ENCODE measurements at regions not wholly inside any gene's neighbourhood (a gene's known extent, or its start where the extent isn't known, plus 50 kb on each side); places are given as distances from the start of the nearest gene placed in this dataset.

DNA sequence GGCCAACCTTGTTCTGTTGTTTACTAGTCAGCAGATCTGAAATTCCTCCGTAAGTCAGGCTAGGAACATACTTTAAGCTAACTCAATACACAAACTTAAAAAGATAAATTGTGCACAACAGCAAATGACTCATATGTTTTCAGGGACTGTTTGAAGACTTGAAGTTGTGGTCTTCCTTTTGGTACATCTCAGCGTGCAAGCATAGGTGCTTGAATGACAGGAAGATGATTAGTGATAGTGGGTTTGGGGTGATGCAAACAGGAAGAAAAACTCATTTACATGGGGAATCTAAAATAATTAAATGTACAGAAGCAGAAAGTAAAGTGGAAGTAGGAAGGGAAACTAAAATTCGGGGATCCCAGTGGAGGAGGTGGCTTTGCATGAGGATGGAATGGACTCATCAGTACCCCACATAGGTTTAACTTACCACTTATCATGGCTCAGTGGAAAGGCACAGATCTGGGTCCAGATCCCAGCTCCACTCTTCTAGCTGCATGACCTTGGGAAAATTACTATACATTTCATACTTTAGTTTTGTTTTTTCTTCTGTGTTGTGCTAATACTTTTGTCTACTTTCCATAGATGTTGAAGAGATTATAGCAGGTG is 122.3 kb downstream of the XCL2 start:
- TF ChIP-seq ZBTB7A (IDR thresholded peaks at IDR 0.05; ENCODE audit: low read depth) (no peak), TCF12 (IDR thresholded peaks at IDR 0.05; ENCODE audit: low read depth) (no peak), NFIC (IDR thresholded peaks at IDR 0.05) (no peak), CEBPB (IDR thresholded peaks at IDR 0.05) (no peak), EGR1 (IDR thresholded peaks at IDR 0.05) (no peak), RAD21 (IDR thresholded peaks at IDR 0.05; ENCODE audit: low read depth) (no peak), CREB1 (IDR thresholded peaks at IDR 0.05; ENCODE audit: low read depth) (no peak), TEAD4 (IDR thresholded peaks at IDR 0.05) (no peak), EP300 (IDR thresholded peaks at IDR 0.05; ENCODE audit: borderline replicate concordance) (no peak), TAF1 (IDR thresholded peaks at IDR 0.05; ENCODE audit: low read depth) (no peak)
- TF ChIP-seq, protein P1, sequence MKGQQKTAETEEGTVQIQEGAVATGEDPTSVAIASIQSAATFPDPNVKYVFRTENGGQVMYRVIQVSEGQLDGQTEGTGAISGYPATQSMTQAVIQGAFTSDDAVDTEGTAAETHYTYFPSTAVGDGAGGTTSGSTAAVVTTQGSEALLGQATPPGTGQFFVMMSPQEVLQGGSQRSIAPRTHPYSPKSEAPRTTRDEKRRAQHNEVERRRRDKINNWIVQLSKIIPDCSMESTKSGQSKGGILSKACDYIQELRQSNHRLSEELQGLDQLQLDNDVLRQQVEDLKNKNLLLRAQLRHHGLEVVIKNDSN (IDR thresholded peaks at IDR 0.05): no peak
- TF ChIP-seq, protein P2, sequence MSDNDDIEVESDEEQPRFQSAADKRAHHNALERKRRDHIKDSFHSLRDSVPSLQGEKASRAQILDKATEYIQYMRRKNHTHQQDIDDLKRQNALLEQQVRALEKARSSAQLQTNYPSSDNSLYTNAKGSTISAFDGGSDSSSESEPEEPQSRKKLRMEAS (IDR thresholded peaks at IDR 0.05): no peak
- TF ChIP-seq, protein P3, sequence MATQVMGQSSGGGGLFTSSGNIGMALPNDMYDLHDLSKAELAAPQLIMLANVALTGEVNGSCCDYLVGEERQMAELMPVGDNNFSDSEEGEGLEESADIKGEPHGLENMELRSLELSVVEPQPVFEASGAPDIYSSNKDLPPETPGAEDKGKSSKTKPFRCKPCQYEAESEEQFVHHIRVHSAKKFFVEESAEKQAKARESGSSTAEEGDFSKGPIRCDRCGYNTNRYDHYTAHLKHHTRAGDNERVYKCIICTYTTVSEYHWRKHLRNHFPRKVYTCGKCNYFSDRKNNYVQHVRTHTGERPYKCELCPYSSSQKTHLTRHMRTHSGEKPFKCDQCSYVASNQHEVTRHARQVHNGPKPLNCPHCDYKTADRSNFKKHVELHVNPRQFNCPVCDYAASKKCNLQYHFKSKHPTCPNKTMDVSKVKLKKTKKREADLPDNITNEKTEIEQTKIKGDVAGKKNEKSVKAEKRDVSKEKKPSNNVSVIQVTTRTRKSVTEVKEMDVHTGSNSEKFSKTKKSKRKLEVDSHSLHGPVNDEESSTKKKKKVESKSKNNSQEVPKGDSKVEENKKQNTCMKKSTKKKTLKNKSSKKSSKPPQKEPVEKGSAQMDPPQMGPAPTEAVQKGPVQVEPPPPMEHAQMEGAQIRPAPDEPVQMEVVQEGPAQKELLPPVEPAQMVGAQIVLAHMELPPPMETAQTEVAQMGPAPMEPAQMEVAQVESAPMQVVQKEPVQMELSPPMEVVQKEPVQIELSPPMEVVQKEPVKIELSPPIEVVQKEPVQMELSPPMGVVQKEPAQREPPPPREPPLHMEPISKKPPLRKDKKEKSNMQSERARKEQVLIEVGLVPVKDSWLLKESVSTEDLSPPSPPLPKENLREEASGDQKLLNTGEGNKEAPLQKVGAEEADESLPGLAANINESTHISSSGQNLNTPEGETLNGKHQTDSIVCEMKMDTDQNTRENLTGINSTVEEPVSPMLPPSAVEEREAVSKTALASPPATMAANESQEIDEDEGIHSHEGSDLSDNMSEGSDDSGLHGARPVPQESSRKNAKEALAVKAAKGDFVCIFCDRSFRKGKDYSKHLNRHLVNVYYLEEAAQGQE (IDR thresholded peaks at IDR 0.05; ENCODE audit: low read depth): no peak

DNA sequence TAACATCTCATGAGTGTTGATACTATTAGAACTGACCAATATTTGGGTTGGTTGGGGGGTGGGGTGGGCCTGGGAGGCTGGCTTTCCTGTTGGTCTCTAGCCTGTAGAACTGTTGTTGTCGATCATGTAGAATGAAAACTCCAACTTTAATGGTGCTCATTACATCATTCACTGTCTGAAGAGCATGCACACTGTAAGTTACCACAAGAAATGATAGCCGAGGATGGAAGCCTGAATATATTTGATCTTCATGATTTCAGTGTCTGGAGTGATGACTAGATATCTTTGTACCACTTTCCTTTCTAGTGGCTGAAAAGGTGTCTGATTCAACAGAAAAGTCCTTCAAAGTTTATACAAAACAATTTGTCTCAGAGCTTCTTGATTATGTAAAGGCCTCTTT is 123.6 kb downstream of the XCL2 start:
- no peak for TF ChIP-seq ZBTB7A (IDR thresholded peaks at IDR 0.05; ENCODE audit: low read depth)
- TF ChIP-seq EGR1 (IDR thresholded peaks at IDR 0.05): no peak
- TF ChIP-seq, protein P3 (IDR thresholded peaks at IDR 0.05; ENCODE audit: low read depth): no peak

DNA sequence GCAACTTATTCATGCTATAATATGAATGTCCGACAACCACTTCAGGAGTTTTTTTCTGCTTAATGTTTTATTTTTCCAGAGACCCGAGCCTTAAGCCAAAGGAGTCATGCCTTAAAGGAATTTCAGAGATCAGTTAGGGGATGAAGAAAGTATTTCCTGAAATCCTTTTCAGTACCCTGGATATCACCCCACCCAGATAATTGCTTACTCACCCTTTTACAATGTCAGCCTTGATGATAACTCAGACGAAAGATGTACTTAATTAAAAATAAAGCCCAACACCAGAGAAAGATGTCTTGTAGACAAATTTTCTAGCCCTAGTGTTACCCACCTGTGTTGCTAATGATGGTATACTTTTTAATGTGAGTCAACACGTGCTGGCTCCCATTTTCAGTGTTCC is 124.1 kb downstream of the XCL2 start:
- TF ChIP-seq ZBTB7A (IDR thresholded peaks at IDR 0.05; ENCODE audit: low read depth): no peak
- TF ChIP-seq, protein P3 (IDR thresholded peaks at IDR 0.05; ENCODE audit: low read depth): peak; percentile 38; the same call in 1 of the 2 replicates

DNA sequence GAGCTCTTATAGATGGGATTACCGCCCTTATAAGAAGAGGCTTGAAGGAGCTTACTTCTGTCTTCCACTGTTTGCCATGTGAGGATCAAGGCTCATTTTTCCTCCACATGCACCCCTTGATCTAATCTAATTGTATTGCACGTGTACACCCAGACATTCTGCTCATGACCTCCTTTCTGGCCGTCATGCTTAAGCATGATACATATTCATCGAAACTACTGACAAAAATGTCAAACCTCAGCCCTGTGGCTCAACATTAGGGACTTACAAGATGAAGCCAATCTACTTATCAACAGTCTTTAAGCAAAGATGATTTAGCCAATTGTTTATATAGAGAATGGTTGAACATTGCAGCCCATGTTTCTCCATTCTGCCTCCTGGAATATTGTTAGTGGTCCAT is 127.6 kb downstream of the XCL2 start:
- TF ChIP-seq EP300 (IDR thresholded peaks at IDR 0.05; ENCODE audit: borderline replicate concordance) (no peak), FOXM1 (IDR thresholded peaks at IDR 0.05; ENCODE audit: borderline replicate concordance, low read depth) (no peak), ZBTB7A (IDR thresholded peaks at IDR 0.05; ENCODE audit: low read depth) (no peak), EGR1 (IDR thresholded peaks at IDR 0.05) (no peak), CEBPB (IDR thresholded peaks at IDR 0.05) (no peak), YY1 (IDR thresholded peaks at IDR 0.05; ENCODE audit: low read depth) (no peak), NFIC (IDR thresholded peaks at IDR 0.05) (no peak), TEAD4 (IDR thresholded peaks at IDR 0.05) (no peak), TCF12 (IDR thresholded peaks at IDR 0.05; ENCODE audit: low read depth) (no peak), RAD21 (IDR thresholded peaks at IDR 0.05; ENCODE audit: low read depth) (no peak), CREB1 (IDR thresholded peaks at IDR 0.05; ENCODE audit: low read depth) (no peak), TAF1 (IDR thresholded peaks at IDR 0.05; ENCODE audit: low read depth) (no peak)
- TF ChIP-seq, protein P2 (IDR thresholded peaks at IDR 0.05): no peak
- TF ChIP-seq, protein P1 (IDR thresholded peaks at IDR 0.05): no peak
- TF ChIP-seq, protein P3 (IDR thresholded peaks at IDR 0.05; ENCODE audit: low read depth): no peak
